HCT116 (cell line): ENCODE measurements at regions not wholly inside any gene's neighbourhood (a gene's known extent, or its start where the extent isn't known, plus 50 kb on each side); places are given as distances from the start of the nearest gene placed in this dataset.

Source experiments
- ATAC-seq: fragments of 200-7000 bp; cut with Tn5 transposase; 2 replicates; pipeline ENCODE4 v1.9.1; 2020; ENCODE audit warnings: mild to moderate bottlenecking, moderate library complexity
- BruUV-seq: library from RNA; stranded (reverse); fragments of 400-500 nt; replicated peaks from 2 replicates; lab custom pipeline; 2021; lab: Mats Ljungman, UMichigan
- CTCF ChIA-PET: fragments of 300-600 bp; sonication (Branson Sonifier 250); formaldehyde crosslinking; loops from one replicate; lab custom pipeline; 2021; ENCODE audit warnings: antibody characterized with exemption; lab: Charles Lee
- POLR2A ChIA-PET: fragments of 300-600, 350-600 bp; sonication (Branson Sonifier 250); formaldehyde crosslinking; loops from one replicate; lab custom pipeline; 2021; ENCODE audit warnings: antibody characterized with exemption; lab: Charles Lee
- RAD21 ChIA-PET, 2 experiments: fragments of 300-600 bp; sonication (Branson Sonifier 250); formaldehyde crosslinking; loops; one replicate each; lab custom pipeline; 2023; ENCODE audit warnings: low total read pairs in 2 of 2; ENCODE audit not compliant: uncharacterized antibody in 2 of 2, unreplicated experiment in 2 of 2, low non-redundant PET in 1 of 2; lab: Charles Lee
- DNase-seq: peaks from one replicate; pipeline ENCODE4 v3.0.0-alpha.2; 2010; ENCODE audit warnings: low read depth, low spot score
- H2AFZ ChIP-seq: fragments of 200-600 bp; shearing (Covaris generic), sonication (generic); 2 replicates; pipeline ENCODE4 v1.6.1; 2017; ENCODE audit warnings: low read depth, mixed run types, mixed read lengths, antibody characterized with exemption, low read length; ENCODE audit not compliant: poor library complexity, severe bottlenecking
- H3K27ac ChIP-seq: 2 replicates; pipeline ENCODE4 v1.5.1; 2012; ENCODE audit warnings: low read depth, low read length
- H3K27me3 ChIP-seq: fragments of 200-600 bp; sonication (generic); 2 replicates; pipeline ENCODE4 v1.6.1; 2016; ENCODE audit warnings: mixed run types, low read length, mixed read lengths; ENCODE audit not compliant: insufficient read depth
- H3K36me3 ChIP-seq, 2 experiments: fragments of 200-500 bp in 1 of 2; fragments of 200-600 bp in 1 of 2; sonication (Bioruptor generic) in 1 of 2; sonication (generic) in 1 of 2; 2 replicates each; pipeline versions ENCODE4 v1.5.1 to v1.6.1; 2014 to 2016; ENCODE audit warnings: low read length in 2 of 2, inconsistent platforms in 1 of 2, mixed read lengths in 1 of 2, mixed run types in 1 of 2; ENCODE audit not compliant: insufficient read depth in 2 of 2, control insufficient read depth in 1 of 2
- H3K4me1 ChIP-seq, 2 experiments: fragments of 200-600 bp in 1 of 2; sonication (generic) in 1 of 2; 2 replicates each; pipeline versions ENCODE4 v1.5.1 to v1.6.1; 2012 to 2017; ENCODE audit warnings: low read length in 2 of 2, inconsistent platforms in 1 of 2, mild to moderate bottlenecking in 1 of 2, mixed read lengths in 1 of 2, mixed run types in 1 of 2, moderate library complexity in 1 of 2; ENCODE audit not compliant: insufficient read depth in 2 of 2, control insufficient read depth in 1 of 2
- H3K4me2 ChIP-seq: fragments of 200-600 bp; sonication (generic); 2 replicates; pipeline ENCODE4 v1.6.1; 2017; ENCODE audit warnings: mixed run types, low read length, mixed read lengths
- H3K4me3 ChIP-seq, 2 experiments: fragments of 200-600 bp in 1 of 2; sonication (generic) in 1 of 2; replicated peaks in 1 of 2; 2 replicates each; pipeline ENCODE4 v1.5.1; 2011 to 2016; ENCODE audit warnings: low read length in 2 of 2, control low read depth in 1 of 2, low read depth in 1 of 2, mild to moderate bottlenecking in 1 of 2, mixed read lengths in 1 of 2, mixed run types in 1 of 2
- H3K79me2 ChIP-seq: fragments of 200-600 bp; sonication (generic); 2 replicates; pipeline ENCODE4 v1.6.1; 2017; ENCODE audit warnings: mild to moderate bottlenecking, mixed run types, low read length, moderate library complexity, mixed read lengths; ENCODE audit not compliant: insufficient read depth
- H3K9ac ChIP-seq: fragments of 200-600 bp; sonication (generic); 2 replicates; pipeline ENCODE4 v1.6.1; 2016; ENCODE audit warnings: low read length, mixed read lengths
- H3K9me2 ChIP-seq: fragments of 200-600 bp; sonication (generic), shearing (Covaris generic); 2 replicates; pipeline ENCODE4 v1.6.1; 2017; ENCODE audit warnings: mixed run types, mild to moderate bottlenecking, moderate library complexity; ENCODE audit not compliant: insufficient read depth
- H3K9me3 ChIP-seq, 2 experiments: fragments of 200-500 bp in 1 of 2; fragments of 200-600 bp in 1 of 2; sonication (Bioruptor generic) in 1 of 2; sonication (generic) in 1 of 2; 2 replicates each; pipeline ENCODE4 v1.6.1; 2014 to 2017; ENCODE audit warnings: low read length in 2 of 2, mixed read lengths in 2 of 2, inconsistent platforms in 1 of 2, low read depth in 1 of 2, mild to moderate bottlenecking in 1 of 2, mixed run types in 1 of 2, moderate library complexity in 1 of 2; ENCODE audit not compliant: control insufficient read depth in 1 of 2, insufficient read depth in 1 of 2
- H4K20me1 ChIP-seq: fragments of 200-600 bp; sonication (generic), shearing (Covaris generic); 2 replicates; pipeline ENCODE4 v1.6.1; 2017; ENCODE audit warnings: mixed run types, mild to moderate bottlenecking, moderate library complexity; ENCODE audit not compliant: insufficient read depth
- EZH2phosphoT487 ChIP-seq: fragments of 200-600 bp; IDR thresholded peaks from 2 replicates; pipeline ENCODE4 v1.6.1; 2018; ENCODE audit warnings: antibody characterized with exemption, borderline replicate concordance
- FOSL1 ChIP-seq: IDR thresholded peaks from 2 replicates; pipeline ENCODE4 v1.6.1; 2012; ENCODE audit warnings: low read depth
- TCF7L2 ChIP-seq: IDR thresholded peaks from 2 replicates; pipeline ENCODE4 v1.7.0; 2011; ENCODE audit warnings: borderline replicate concordance, inconsistent platforms; ENCODE audit not compliant: insufficient read depth, insufficient read length; ENCODE audit errors: extremely low read depth
- YY1 ChIP-seq: IDR thresholded peaks from 2 replicates; pipeline ENCODE4 v1.6.1; 2011; ENCODE audit warnings: low read length, low read depth, moderate library complexity, mild to moderate bottlenecking; ENCODE audit not compliant: insufficient replicate concordance; ENCODE audit errors: extremely low read depth
- ZBTB33 ChIP-seq: IDR thresholded peaks from 2 replicates; pipeline ENCODE4 v1.6.1; 2011; ENCODE audit warnings: mild to moderate bottlenecking, low read length, moderate library complexity; ENCODE audit not compliant: insufficient replicate concordance; ENCODE audit errors: extremely low read depth
- ZFX ChIP-seq: fragments of 450-650 bp; IDR thresholded peaks from 2 replicates; pipeline ENCODE4 v1.6.1; 2017
- intact Hi-C: fragments of 100-400 bp; cut with micrococcal nuclease; formaldehyde crosslinking; loops from 2 replicates; pipeline ENCODE4 v1.10.0; 2022
- TF ChIP-seq, protein P1 (sequence below): IDR thresholded peaks from 2 replicates; pipeline ENCODE4 v1.6.1; 2012
- TF ChIP-seq, protein P2 (sequence below), 3 experiments: fragments of 200-600 bp in 1 of 3; sonication (generic) in 1 of 3; IDR thresholded peaks in 2 of 3; conservative IDR thresholded peaks in 1 of 3; 2 replicates each; pipeline ENCODE4 v1.5.1; 2012 to 2017; ENCODE audit warnings: low read depth in 2 of 3, low read length in 2 of 3, antibody characterized with exemption in 1 of 3, borderline replicate concordance in 1 of 3, control low read depth in 1 of 3, mild to moderate bottlenecking in 1 of 3, mixed read lengths in 1 of 3, mixed run types in 1 of 3, moderate library complexity in 1 of 3; ENCODE audit not compliant: insufficient read depth in 1 of 3
- TF ChIP-seq, protein P3 (sequence below): IDR thresholded peaks from 2 replicates; pipeline ENCODE4 v1.6.1; 2012; ENCODE audit warnings: low read depth

DNA sequence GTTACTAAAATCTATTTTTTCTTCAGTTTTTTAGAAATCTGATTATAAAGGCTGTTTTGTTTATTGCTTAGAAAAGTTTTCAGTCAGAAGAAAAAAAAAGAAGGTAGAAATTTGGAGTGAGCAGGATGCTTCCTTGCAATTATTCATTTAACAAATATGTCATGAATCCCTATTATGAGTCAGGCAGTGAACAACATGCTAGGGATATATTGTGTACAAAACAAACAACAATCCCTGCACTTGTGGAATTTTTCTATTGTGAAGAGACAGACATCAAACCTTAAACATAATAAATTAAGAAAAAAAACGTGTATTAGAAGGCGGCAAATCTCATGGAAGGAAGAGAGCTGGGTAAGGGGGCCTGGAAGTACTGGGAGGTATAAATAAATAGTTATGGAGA, 664.1 kb upstream of the CAMK1G start:
- CTCF ChIA-PET = no interaction called here
- H3K27ac ChIP-seq = no peak overlapping the region
- no peak overlapping the region for H3K4me2 ChIP-seq
- no peaks in the 10 kb centered on the region for H4K20me1 ChIP-seq
- no peak for TF ChIP-seq TCF7L2
- no peak for TF ChIP-seq FOSL1
- TF ChIP-seq, all 23 proteins: peak for 0
- RAD21 ChIA-PET = no interaction called here
- POLR2A ChIA-PET = no interaction called here
- Histone ChIP-seq H3K4me3 (no peak overlapping the region), H3K9ac (no peak overlapping the region), H3K4me1 (no peaks in the 10 kb centered on the region), H3K36me3 (no peaks in the 10 kb centered on the region), H3K9me2 (no peaks in the 10 kb centered on the region), H3K79me2 (no peaks in the 10 kb centered on the region), H3K27me3 (no peaks in the 10 kb centered on the region), H3K9me3 (no peaks in the 10 kb centered on the region), H2AFZ (no peak overlapping the region)
- no peak for ATAC-seq
- DNase-seq = no peak
- BruUV-seq = no TSS peak
- intact Hi-C loops = no loop called here

DNA sequence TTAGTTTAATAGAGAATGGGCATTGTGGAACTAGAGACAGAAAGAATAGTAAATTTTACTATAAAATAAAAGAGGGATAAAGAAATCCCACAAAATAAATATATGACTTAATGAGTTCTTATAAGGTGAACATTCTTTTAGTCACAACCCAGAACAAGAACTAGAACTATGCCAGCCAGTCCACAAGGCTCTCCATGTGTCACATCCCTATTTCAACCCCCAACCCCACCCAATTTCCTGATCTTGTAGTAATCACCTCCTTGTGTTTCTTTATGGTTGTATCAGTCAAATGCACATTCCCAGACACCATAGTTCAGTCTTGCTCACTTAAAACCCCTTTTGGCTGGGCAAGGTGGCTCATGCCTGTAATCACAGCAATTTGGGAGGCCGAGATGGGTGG, 662.3 kb upstream of the CAMK1G start:
- H4K20me1 ChIP-seq = no peaks in the 10 kb centered on the region
- TF ChIP-seq, protein P1, sequence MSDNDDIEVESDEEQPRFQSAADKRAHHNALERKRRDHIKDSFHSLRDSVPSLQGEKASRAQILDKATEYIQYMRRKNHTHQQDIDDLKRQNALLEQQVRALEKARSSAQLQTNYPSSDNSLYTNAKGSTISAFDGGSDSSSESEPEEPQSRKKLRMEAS = no peak
- TF ChIP-seq, protein P2, sequence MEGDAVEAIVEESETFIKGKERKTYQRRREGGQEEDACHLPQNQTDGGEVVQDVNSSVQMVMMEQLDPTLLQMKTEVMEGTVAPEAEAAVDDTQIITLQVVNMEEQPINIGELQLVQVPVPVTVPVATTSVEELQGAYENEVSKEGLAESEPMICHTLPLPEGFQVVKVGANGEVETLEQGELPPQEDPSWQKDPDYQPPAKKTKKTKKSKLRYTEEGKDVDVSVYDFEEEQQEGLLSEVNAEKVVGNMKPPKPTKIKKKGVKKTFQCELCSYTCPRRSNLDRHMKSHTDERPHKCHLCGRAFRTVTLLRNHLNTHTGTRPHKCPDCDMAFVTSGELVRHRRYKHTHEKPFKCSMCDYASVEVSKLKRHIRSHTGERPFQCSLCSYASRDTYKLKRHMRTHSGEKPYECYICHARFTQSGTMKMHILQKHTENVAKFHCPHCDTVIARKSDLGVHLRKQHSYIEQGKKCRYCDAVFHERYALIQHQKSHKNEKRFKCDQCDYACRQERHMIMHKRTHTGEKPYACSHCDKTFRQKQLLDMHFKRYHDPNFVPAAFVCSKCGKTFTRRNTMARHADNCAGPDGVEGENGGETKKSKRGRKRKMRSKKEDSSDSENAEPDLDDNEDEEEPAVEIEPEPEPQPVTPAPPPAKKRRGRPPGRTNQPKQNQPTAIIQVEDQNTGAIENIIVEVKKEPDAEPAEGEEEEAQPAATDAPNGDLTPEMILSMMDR (IDR thresholded peaks at IDR 0.05 in 2 of 3, conservative IDR thresholded peaks at IDR 0.05 in 1 of 3; ENCODE audit: borderline replicate concordance in 1 of 3, insufficient read depth in 1 of 3, low read depth in 2 of 3, low read length in 2 of 3) = no peak
- TF ChIP-seq ZBTB33 = no peak
- no peak for TF ChIP-seq TCF7L2
- no peak for TF ChIP-seq YY1
- no peak for TF ChIP-seq FOSL1
- TF ChIP-seq ZFX = no peak
- no peak for TF ChIP-seq EZH2phosphoT487
- TF ChIP-seq, protein P3, sequence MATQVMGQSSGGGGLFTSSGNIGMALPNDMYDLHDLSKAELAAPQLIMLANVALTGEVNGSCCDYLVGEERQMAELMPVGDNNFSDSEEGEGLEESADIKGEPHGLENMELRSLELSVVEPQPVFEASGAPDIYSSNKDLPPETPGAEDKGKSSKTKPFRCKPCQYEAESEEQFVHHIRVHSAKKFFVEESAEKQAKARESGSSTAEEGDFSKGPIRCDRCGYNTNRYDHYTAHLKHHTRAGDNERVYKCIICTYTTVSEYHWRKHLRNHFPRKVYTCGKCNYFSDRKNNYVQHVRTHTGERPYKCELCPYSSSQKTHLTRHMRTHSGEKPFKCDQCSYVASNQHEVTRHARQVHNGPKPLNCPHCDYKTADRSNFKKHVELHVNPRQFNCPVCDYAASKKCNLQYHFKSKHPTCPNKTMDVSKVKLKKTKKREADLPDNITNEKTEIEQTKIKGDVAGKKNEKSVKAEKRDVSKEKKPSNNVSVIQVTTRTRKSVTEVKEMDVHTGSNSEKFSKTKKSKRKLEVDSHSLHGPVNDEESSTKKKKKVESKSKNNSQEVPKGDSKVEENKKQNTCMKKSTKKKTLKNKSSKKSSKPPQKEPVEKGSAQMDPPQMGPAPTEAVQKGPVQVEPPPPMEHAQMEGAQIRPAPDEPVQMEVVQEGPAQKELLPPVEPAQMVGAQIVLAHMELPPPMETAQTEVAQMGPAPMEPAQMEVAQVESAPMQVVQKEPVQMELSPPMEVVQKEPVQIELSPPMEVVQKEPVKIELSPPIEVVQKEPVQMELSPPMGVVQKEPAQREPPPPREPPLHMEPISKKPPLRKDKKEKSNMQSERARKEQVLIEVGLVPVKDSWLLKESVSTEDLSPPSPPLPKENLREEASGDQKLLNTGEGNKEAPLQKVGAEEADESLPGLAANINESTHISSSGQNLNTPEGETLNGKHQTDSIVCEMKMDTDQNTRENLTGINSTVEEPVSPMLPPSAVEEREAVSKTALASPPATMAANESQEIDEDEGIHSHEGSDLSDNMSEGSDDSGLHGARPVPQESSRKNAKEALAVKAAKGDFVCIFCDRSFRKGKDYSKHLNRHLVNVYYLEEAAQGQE = no peak
- no peaks in the 10 kb centered on the region for H3K9me3 ChIP-seq
- H3K27me3 ChIP-seq = no peaks in the 10 kb centered on the region
- H3K9me2 ChIP-seq = no peaks in the 10 kb centered on the region
- H3K79me2 ChIP-seq = no peaks in the 10 kb centered on the region
- ChIA-PET RAD21 (no interaction called here), CTCF (no interaction called here), POLR2A (no interaction called here)
- intact Hi-C loops = no loop called here
- DNase-seq (no peak), ATAC-seq (no peak)
- H3K9ac ChIP-seq = no peak overlapping the region
- H3K4me3 ChIP-seq = no peak overlapping the region
- no TSS peak for BruUV-seq
- no peaks in the 10 kb centered on the region for H3K4me1 ChIP-seq
- H3K27ac ChIP-seq = no peak overlapping the region
- no peaks in the 10 kb centered on the region for H3K36me3 ChIP-seq
- no peak overlapping the region for H3K4me2 ChIP-seq
- no peak overlapping the region for H2AFZ ChIP-seq
